GM23338 (cell line): ENCODE measurements at regions not wholly inside any gene's neighbourhood (a gene's known extent, or its start where the extent isn't known, plus 50 kb on each side); places are given as distances from the start of the nearest gene placed in this dataset.

Experiments used
- ATAC-seq: fragments of 200-7000 bp; cut with Tn5 transposase; 3 replicates; pipeline ENCODE4 v1.9.1; 2020
- DNase-seq: peaks from one replicate; pipeline ENCODE4 v3.0.0-alpha.2; 2015; ENCODE audit warnings: low spot score
- H2AFZ ChIP-seq: fragments of 200-600 bp; sonication (generic); 2 replicates; pipeline ENCODE4 v1.8.0; 2016; ENCODE audit warnings: antibody characterized with exemption, mild to moderate bottlenecking, moderate library complexity
- H3F3A ChIP-seq: fragments of 200-600 bp; sonication (generic); replicated peaks from 2 replicates; pipeline ENCODE4 v1.8.0; 2017; ENCODE audit warnings: antibody characterized with exemption, mixed run types, low read depth
- H3K27ac ChIP-seq: fragments of 200-600 bp; sonication (generic); 2 replicates; pipeline ENCODE4 v1.6.1; 2016; ENCODE audit warnings: low read depth
- H3K27me3 ChIP-seq: fragments of 200-600 bp; sonication (generic); 2 replicates; pipeline ENCODE4 v1.8.0; 2016; ENCODE audit warnings: mild to moderate bottlenecking, mixed run types, moderate library complexity; ENCODE audit not compliant: insufficient read depth
- H3K36me3 ChIP-seq: fragments of 200-600 bp; sonication (generic); 2 replicates; pipeline ENCODE4 v1.8.0; 2016; ENCODE audit warnings: mild to moderate bottlenecking; ENCODE audit not compliant: insufficient read depth
- H3K4me1 ChIP-seq: fragments of 200-600 bp; sonication (generic); 2 replicates; pipeline ENCODE4 v1.8.0; 2016; ENCODE audit warnings: mild to moderate bottlenecking, moderate library complexity; ENCODE audit not compliant: insufficient read depth
- H3K4me2 ChIP-seq: fragments of 200-600 bp; sonication (generic); 2 replicates; pipeline ENCODE4 v1.7.1; 2017; ENCODE audit warnings: mixed run types
- H3K4me3 ChIP-seq: fragments of 200-600 bp; sonication (generic); 2 replicates; pipeline ENCODE4 v1.6.1; 2016; ENCODE audit warnings: mixed run types
- H3K79me2 ChIP-seq: fragments of 200-600 bp; sonication (generic); replicated peaks from 2 replicates; pipeline ENCODE4 v1.8.0; 2017; ENCODE audit warnings: mild to moderate bottlenecking; ENCODE audit not compliant: insufficient read depth
- H3K9me2 ChIP-seq: fragments of 200-600 bp; sonication (generic); 2 replicates; pipeline ENCODE4 v1.8.0; 2017; ENCODE audit not compliant: insufficient read depth
- H4K20me1 ChIP-seq: fragments of 200-600 bp; sonication (generic); replicated peaks from 2 replicates; pipeline ENCODE4 v1.8.0; 2017; ENCODE audit warnings: mild to moderate bottlenecking; ENCODE audit not compliant: insufficient read depth
- H3K27ac Mint-ChIP-seq: 2 replicates; pipeline ENCODE4 v1.8.0; 2020; ENCODE audit warnings: inconsistent platforms, mild to moderate bottlenecking, moderate library complexity, mixed read lengths
- H3K27me3 Mint-ChIP-seq: 3 replicates; pipeline ENCODE4 v1.8.0; 2022; ENCODE audit warnings: low read depth, mild to moderate bottlenecking, moderate library complexity, mixed read lengths, inconsistent platforms; ENCODE audit not compliant: insufficient read depth, poor library complexity
- H3K36me3 Mint-ChIP-seq: 3 replicates; pipeline ENCODE4 v1.8.0; 2021; ENCODE audit warnings: low read depth, mild to moderate bottlenecking, inconsistent platforms, moderate library complexity, mixed read lengths
- H3K4me1 Mint-ChIP-seq: 3 replicates; pipeline ENCODE4 v1.8.0; 2020; ENCODE audit warnings: mild to moderate bottlenecking, inconsistent platforms, mixed read lengths
- H3K4me3 Mint-ChIP-seq: 3 replicates; pipeline ENCODE4 v1.8.0; 2021; ENCODE audit warnings: moderate library complexity, mild to moderate bottlenecking, inconsistent platforms, mixed read lengths
- H3K9me3 Mint-ChIP-seq: 3 replicates; pipeline ENCODE4 v1.8.0; 2020; ENCODE audit warnings: moderate library complexity, mild to moderate bottlenecking, inconsistent platforms, mixed read lengths
- JUNB ChIP-seq: IDR thresholded peaks from one replicate; pipeline ENCODE4 v1.6.1; 2016; ENCODE audit warnings: antibody characterized with exemption; ENCODE audit not compliant: unreplicated experiment
- POLR2AphosphoS5 ChIP-seq: IDR thresholded peaks from 2 replicates; pipeline ENCODE4 v1.6.1; 2016; ENCODE audit warnings: antibody characterized with exemption, low read depth
- ZNF114 ChIP-seq: fragments of 250-450 bp; sonication (Bioruptor Pico); IDR thresholded peaks from 2 replicates; pipeline ENCODE4 v1.5.0; 2020; ENCODE audit warnings: mild to moderate bottlenecking, moderate library complexity
- TF ChIP-seq, protein P1 (sequence below): fragments of 250-450 bp; sonication (Bioruptor Pico); IDR thresholded peaks from 2 replicates; pipeline ENCODE4 v1.5.0; 2020; ENCODE audit warnings: mild to moderate bottlenecking, moderate library complexity

DNA sequence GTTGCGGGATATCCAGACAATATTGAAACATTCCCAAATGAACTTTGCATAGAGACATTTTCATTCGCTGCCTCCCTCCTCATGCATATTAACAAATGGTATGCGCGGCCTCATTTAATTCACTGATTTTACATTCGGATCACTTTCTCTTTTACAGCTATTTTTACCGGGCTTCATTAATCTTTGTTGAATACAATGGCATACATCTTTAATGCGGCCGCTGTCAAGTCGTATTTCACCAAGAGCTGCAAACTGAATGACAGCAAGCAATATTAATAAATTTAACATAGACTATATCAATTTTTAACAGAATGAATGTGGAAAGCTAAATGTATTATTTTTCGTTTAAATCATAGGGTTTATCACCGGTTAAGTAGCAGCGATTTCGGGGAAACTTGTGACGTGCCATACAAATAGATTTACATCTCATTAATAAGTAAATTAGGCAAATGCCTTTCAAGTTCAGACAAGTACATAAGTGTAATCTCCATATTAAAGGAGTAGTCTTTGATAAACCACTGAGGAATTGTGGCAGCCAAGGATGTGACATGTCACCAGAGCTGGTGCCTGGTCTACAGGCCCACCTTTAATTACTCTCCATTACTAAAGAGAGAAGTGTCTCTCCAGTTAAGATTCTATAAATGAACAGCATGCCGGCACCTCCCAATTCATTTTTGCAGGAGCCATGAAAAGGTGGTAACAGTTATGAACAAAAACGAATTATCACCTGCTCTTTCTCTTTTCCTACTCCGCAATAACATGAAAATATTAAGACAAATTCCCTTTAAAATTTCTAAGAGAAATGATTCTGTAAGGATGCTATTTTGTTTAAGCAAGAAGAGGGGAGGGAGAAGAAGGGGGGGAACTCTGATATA, 568.9 kb upstream of the MKI67 start:
- H3K36me3 Mint-ChIP-seq, result no peaks in the 10 kb centered on the region
- no peak for DNase-seq
- peaks cover 47% of the 10 kb centered on the region for H3K4me1 Mint-ChIP-seq
- Histone ChIP-seq H3K79me2 (no peaks in the 10 kb centered on the region), H3K36me3 (no peaks in the 10 kb centered on the region), H3K4me3 (no peak overlapping the region), H3K4me1 (peaks cover 23% of the 10 kb centered on the region), H3K27me3 (no peaks in the 10 kb centered on the region), H3K9me2 (no peaks in the 10 kb centered on the region), H3F3A (no peaks in the 10 kb centered on the region), H3K4me2 (no peak overlapping the region), H2AFZ (no peak overlapping the region), H4K20me1 (no peaks in the 10 kb centered on the region), H3K27ac (no peak overlapping the region)
- H3K27ac Mint-ChIP-seq, result no peak overlapping the region
- H3K4me3 Mint-ChIP-seq, result no peak overlapping the region
- no peak for ATAC-seq
- TF ChIP-seq, protein P1, sequence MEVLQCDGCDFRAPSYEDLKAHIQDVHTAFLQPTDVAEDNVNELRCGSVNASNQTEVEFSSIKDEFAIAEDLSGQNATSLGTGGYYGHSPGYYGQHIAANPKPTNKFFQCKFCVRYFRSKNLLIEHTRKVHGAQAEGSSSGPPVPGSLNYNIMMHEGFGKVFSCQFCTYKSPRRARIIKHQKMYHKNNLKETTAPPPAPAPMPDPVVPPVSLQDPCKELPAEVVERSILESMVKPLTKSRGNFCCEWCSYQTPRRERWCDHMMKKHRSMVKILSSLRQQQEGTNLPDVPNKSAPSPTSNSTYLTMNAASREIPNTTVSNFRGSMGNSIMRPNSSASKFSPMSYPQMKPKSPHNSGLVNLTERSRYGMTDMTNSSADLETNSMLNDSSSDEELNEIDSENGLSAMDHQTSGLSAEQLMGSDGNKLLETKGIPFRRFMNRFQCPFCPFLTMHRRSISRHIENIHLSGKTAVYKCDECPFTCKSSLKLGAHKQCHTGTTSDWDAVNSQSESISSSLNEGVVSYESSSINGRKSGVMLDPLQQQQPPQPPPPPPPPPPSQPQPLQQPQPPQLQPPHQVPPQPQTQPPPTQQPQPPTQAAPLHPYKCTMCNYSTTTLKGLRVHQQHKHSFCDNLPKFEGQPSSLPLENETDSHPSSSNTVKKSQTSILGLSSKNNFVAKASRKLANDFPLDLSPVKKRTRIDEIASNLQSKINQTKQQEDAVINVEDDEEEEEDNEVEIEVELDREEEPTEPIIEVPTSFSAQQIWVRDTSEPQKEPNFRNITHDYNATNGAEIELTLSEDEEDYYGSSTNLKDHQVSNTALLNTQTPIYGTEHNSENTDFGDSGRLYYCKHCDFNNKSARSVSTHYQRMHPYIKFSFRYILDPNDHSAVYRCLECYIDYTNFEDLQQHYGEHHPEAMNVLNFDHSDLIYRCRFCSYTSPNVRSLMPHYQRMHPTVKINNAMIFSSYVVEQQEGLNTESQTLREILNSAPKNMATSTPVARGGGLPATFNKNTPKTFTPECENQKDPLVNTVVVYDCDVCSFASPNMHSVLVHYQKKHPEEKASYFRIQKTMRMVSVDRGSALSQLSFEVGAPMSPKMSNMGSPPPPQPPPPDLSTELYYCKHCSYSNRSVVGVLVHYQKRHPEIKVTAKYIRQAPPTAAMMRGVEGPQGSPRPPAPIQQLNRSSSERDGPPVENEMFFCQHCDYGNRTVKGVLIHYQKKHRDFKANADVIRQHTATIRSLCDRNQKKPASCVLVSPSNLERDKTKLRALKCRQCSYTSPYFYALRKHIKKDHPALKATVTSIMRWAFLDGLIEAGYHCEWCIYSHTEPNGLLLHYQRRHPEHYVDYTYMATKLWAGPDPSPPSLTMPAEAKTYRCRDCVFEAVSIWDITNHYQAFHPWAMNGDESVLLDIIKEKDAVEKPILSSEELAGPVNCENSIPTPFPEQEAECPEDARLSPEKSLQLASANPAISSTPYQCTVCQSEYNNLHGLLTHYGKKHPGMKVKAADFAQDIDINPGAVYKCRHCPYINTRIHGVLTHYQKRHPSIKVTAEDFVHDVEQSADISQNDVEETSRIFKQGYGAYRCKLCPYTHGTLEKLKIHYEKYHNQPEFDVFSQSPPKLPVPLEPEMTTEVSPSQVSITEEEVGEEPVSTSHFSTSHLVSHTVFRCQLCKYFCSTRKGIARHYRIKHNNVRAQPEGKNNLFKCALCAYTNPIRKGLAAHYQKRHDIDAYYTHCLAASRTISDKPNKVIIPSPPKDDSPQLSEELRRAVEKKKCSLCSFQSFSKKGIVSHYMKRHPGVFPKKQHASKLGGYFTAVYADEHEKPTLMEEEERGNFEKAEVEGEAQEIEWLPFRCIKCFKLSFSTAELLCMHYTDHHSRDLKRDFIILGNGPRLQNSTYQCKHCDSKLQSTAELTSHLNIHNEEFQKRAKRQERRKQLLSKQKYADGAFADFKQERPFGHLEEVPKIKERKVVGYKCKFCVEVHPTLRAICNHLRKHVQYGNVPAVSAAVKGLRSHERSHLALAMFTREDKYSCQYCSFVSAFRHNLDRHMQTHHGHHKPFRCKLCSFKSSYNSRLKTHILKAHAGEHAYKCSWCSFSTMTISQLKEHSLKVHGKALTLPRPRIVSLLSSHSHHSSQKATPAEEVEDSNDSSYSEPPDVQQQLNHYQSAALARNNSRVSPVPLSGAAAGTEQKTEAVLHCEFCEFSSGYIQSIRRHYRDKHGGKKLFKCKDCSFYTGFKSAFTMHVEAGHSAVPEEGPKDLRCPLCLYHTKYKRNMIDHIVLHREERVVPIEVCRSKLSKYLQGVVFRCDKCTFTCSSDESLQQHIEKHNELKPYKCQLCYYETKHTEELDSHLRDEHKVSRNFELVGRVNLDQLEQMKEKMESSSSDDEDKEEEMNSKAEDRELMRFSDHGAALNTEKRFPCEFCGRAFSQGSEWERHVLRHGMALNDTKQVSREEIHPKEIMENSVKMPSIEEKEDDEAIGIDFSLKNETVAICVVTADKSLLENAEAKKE, result no peak
- peaks cover 5% of the 10 kb centered on the region for H3K27me3 Mint-ChIP-seq
- H3K9me3 Mint-ChIP-seq, result no peaks in the 10 kb centered on the region

DNA sequence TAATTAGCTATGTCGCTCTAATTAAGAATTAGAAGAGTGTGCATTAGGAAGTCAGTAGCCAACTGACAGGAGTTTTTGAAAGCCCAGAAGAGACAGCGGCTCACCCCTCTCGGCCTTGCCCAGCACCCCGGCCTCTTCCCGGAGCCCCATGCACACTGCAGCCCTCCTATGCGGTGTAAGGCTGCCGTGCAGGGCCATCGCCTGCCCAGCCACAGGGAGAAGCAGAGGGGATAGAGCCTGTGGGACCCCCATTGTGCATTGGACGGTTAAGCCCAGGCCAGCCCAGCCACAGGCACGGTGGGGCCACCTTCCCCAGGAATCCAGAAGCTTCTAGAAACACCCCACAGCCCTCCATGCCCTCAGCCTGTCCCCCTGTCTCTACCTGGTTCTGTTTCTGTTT, 569.7 kb upstream of the MKI67 start:
- no peak overlapping the region for H3K4me2 ChIP-seq
- H4K20me1 ChIP-seq, result no peaks in the 10 kb centered on the region
- H3K9me3 Mint-ChIP-seq, result no peaks in the 10 kb centered on the region
- peaks cover 23% of the 10 kb centered on the region for H3K4me1 ChIP-seq
- H3K36me3 Mint-ChIP-seq, result no peaks in the 10 kb centered on the region
- no peaks in the 10 kb centered on the region for H3K27me3 ChIP-seq
- H3K27ac Mint-ChIP-seq, result no peak overlapping the region
- peaks cover 4% of the 10 kb centered on the region for H3K27me3 Mint-ChIP-seq
- no peaks in the 10 kb centered on the region for H3F3A ChIP-seq
- H3K4me3 Mint-ChIP-seq, result no peak overlapping the region
- DNase-seq (no peak), ATAC-seq (peak; percentile 57)
- H3K27ac ChIP-seq, result no peak overlapping the region
- H3K79me2 ChIP-seq, result no peaks in the 10 kb centered on the region
- H2AFZ ChIP-seq, result no peak overlapping the region
- no peaks in the 10 kb centered on the region for H3K9me2 ChIP-seq
- H3K36me3 ChIP-seq, result no peaks in the 10 kb centered on the region
- H3K4me1 Mint-ChIP-seq, result peaks cover 41% of the 10 kb centered on the region
- no peak overlapping the region for H3K4me3 ChIP-seq
- no peak for TF ChIP-seq POLR2AphosphoS5
- no peak for TF ChIP-seq ZNF114 (CRISPR knock-in tag)
- no peak for TF ChIP-seq JUNB
- TF ChIP-seq, protein P1, result no peak
